GM19240 (cell line): ENCODE measurements at regions not wholly inside any gene's neighbourhood (a gene's known extent, or its start where the extent isn't known, plus 50 kb on each side); places are given as distances from the start of the nearest gene placed in this dataset.
"Not testable (repeated sequence)": the region's sequence is repeated elsewhere in the genome, so short reads cannot be mapped to it uniquely, and the experiment has no call there.

Experiments used
- DNase-seq: peaks from one replicate; pipeline ENCODE4 v3.0.0; 2011; ENCODE audit warnings: low spot score; ENCODE audit not compliant: insufficient read length

- DNase-seq: no peak
These were observed 150.9 kb upstream of the POU3F1 start for GRCh38 chr1:38197312-38198061.

- DNase-seq: no peak
These were observed 147.9 kb upstream of the POU3F1 start for GRCh38 chr1:38194472-38194871.

- no peak for DNase-seq
These were observed 146.4 kb upstream of the POU3F1 start for GRCh38 chr1:38193040-38193439.

- DNase-seq: no peak
These were observed 144.9 kb upstream of the POU3F1 start for GRCh38 chr1:38191461-38191860.

GRCh38 chr1:38190983-38191382 is 144.4 kb upstream of the POU3F1 start:
- DNase-seq: no peak

GRCh38 chr1:38187552-38187951 is 141.0 kb upstream of the POU3F1 start:
- no peak for DNase-seq

DNA sequence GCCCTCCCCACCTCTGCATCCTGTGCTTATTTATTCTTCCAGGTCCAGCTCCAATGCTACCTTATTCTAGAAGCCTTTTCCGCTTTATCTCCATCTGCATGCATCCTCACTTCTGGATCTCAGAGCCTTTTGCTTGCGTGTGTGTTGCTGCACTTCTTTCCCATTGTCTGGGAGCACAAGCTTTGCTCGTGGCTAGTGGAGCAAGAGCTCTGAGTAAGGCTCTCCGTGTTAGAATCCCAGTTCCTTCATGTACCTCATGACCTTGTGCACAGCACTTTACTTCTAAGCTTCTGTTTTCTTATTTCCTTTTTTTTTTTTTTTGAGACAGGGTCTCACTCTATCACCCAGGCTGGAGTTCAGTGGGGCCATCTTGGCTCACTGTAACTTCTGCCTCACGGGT is 140.0 kb upstream of the POU3F1 start:
- DNase-seq: no peak

DNA sequence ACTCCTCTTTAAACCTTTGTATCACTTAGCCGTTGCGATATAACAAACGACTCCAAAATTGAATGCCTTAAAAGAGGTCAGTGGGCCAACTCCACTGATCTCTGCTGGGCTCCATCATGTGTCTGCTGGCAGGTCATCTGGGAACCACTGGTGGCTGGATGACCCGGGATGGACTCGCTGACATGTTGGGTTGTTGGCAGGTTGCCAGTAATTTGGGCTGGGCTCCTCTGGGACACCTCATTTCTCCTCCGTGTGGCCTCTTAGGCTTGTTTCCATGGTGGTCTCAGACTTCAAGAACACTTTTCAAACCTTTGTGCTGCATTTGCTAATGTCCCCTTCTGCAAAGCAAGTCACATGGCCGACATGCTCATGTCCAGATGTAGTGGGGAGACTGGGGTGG is 139.3 kb upstream of the POU3F1 start:
- DNase-seq: no peak

- DNase-seq: no peak
These were observed 137.2 kb upstream of the POU3F1 start for GRCh38 chr1:38183747-38184146.

DNA sequence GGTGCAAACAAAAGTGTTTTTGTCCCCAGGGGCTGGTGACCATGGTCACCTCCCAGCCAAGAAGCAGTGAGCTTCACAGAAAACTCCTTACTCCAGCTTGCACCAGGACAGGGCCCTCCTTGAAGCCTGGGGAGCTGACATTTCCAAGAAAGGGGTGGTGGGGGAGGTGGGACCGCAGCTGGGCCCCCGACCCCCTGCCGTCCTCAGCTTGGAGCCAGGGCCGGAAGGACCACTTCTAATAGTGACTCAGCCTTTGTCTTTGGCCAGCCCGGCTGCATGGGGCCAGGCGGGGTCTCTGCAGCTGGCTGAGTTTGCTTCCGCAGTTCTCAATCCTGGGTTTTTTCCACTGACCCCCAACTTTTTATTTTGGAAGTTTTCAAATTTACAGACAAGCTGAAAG is 136.5 kb upstream of the POU3F1 start:
- DNase-seq: no peak

DNA sequence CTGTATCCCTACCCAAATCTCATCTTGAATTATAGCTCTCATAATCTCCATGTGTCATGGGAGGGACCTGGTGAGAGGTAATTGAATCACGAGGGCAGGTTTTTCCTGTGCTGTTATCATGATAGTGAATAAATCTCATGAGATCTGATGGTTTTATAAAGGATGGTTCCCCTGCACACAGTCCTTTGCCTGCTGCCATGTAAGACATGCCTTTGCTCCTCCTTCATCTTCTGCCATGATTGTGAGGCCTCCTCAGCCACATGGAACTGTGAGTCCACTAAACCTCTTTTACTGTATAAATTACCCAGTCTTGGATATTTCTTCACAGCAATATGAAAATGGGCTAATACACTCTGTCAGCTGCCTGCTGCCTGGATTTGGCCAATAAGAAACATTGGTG is 133.8 kb upstream of the POU3F1 start:
- not testable (repeated sequence) for DNase-seq

- no peak for DNase-seq
These were observed 132.9 kb upstream of the POU3F1 start for GRCh38 chr1:38179483-38179882.

- DNase-seq: no peak
These were observed 131.6 kb upstream of the POU3F1 start for GRCh38 chr1:38178216-38178615.

- no peak for DNase-seq
These were observed 128.5 kb upstream of the POU3F1 start for GRCh38 chr1:38175121-38175520.

DNA sequence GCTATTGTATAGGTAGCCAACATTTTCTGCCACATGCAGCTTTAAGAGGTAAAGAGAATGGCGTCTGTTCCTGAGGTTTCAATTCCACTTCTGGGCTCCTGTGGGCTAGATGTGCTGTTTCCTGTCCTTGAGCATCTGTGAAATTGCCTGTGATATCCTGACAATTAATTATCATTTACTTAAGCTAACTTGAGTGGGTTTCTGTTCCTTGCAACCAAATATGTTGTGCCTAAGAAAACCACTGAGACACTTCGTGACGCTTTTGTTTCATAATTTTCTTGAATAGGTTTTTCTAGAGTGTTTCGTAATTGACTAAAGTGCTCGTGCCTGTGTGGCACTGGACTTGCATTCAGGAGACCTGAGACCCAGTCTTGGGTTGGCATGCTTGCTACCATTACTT is 127.3 kb upstream of the POU3F1 start:
- no peak for DNase-seq

- DNase-seq: no peak
These were observed 126.7 kb upstream of the POU3F1 start for GRCh38 chr1:38173157-38173831.

DNA sequence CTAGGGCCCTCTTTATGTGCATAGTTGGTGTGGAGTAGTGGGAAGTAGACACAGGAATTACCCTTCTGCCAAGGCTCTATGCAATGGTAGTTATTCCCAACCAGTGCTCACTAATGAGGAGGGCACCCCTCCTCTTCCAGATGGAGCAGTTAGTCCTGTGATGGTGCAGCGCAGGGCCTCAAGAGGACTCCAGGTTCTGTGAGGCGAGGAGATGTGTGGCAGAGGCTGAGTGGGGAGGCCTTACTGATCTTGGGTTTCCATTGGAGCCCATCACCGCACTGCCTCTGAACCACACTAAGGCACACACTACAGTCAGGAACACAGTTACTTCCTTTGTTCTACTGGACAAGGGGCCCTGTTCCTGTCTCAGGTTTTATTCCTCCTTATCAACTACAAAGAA is 122.5 kb upstream of the POU3F1 start:
- no peak for DNase-seq

- DNase-seq: no peak
These were observed 121.8 kb upstream of the POU3F1 start for GRCh38 chr1:38168365-38168764.

GRCh38 chr1:38166461-38166860 is 119.9 kb upstream of the POU3F1 start:
- DNase-seq: no peak

- DNase-seq: no peak
These were observed 107.3 kb upstream of the POU3F1 start for GRCh38 chr1:38153778-38154470.

DNA sequence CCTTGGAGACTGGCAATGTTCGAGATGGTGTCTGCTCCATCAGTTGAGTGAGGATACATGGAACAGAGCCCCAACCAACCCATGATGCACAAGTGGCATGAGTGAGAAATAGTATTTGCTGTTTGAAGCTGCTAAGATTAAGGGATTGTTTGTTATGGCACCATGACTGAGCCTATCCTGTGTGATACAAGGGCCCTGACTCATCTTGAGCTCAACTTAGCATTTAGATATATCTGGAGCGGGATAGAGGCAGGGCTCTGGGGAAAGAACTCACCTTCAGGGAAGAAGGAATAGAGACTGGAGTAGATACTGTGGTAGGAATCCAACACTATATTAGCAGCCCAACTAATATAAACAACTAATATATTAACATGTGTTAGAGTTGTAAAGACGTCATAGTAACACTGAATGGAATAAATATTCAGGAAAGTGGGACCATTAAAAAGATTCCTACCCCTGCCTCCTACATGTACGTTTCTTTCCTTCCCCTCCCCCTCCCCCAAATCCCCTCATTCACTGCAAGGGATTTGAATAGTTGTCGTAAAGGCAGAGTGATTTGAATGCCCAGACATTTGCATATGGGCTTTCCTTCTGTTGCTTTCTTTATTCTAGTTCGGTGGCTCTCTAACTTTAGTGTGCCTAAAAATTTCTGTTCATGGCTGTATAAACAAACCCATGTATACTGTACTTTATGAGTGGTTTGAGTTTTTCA is 106.6 kb upstream of the POU3F1 start:
- no peak for DNase-seq
